Right ventricle myocardium superior (tissue), 1 donor: ENCODE measurements at regions not wholly inside any gene's neighbourhood (a gene's known extent, or its start where the extent isn't known, plus 50 kb on each side); places are given as distances from the start of the nearest gene placed in this dataset.
A peak's percentile ranks its signal among the peaks of the same experiment; 100 is the strongest.

Source experiments
- ATAC-seq: fragments of 200-7000 bp; cut with Tn5 transposase; one replicate; pipeline ENCODE4 v1.9.1; 2020; ENCODE audit warnings: mild to moderate bottlenecking; ENCODE audit not compliant: poor library complexity
- DNase-seq: peaks from one replicate; pipeline ENCODE4 v3.0.0-alpha.2; 2020
- intact Hi-C: fragments of 100-400 bp; cut with DNase I; formaldehyde crosslinking; loops from one replicate; pipeline ENCODE4 v1.11.2; 2022
- donor health status: DM: no; HTN: yes; CAD: no; lungs with severe emphysema.

- intact Hi-C loops = no loop called here
- DNase-seq (no peak), ATAC-seq (no peak)
These were observed 131.6 kb upstream of the E2F8 start for GRCh38 chr11:19372381-19372780.

GRCh38 chr11:19370100-19370861 lies 129.5 kb upstream of the E2F8 start:
- intact Hi-C loops = no loop called here
- peak; percentile 59 for DNase-seq
- peak; percentile 92 for ATAC-seq

- ATAC-seq (no peak), DNase-seq (no peak)
- intact Hi-C loops = no loop called here
These were observed 128.1 kb upstream of the E2F8 start for GRCh38 chr11:19368726-19369375.

- ATAC-seq (peak; percentile 10), DNase-seq (no peak)
These were observed 126.4 kb upstream of the E2F8 start for GRCh38 chr11:19366992-19367709.

GRCh38 chr11:19365743-19366410 lies 125.1 kb upstream of the E2F8 start:
- ATAC-seq (no peak), DNase-seq (peak; percentile 39)
- intact Hi-C loops = no loop called here

More at GRCh38 chr11:19366992-19367709, 126.4 kb upstream of the E2F8 start:
- intact Hi-C loops = no loop called here

- no peak for ATAC-seq
- DNase-seq = no peak
- intact Hi-C loops = no loop called here
These were observed 118.7 kb upstream of the E2F8 start for GRCh38 chr11:19359221-19360000.

GRCh38 chr11:19357943-19358342 lies 117.2 kb upstream of the E2F8 start:
- ATAC-seq = no peak
- no peak for DNase-seq
- intact Hi-C loops = no loop called here

GRCh38 chr11:19355601-19356000 lies 114.9 kb upstream of the E2F8 start:
- DNase-seq = peak; percentile 58
- intact Hi-C loops = no loop called here
- ATAC-seq = peak; percentile 95

GRCh38 chr11:19353287-19353850 lies 112.6 kb upstream of the E2F8 start:
- no peak for ATAC-seq
- intact Hi-C loops = no loop called here
- DNase-seq = no peak

GRCh38 chr11:19352771-19353160 lies 112.0 kb upstream of the E2F8 start:
- DNase-seq (no peak), ATAC-seq (no peak)
- intact Hi-C loops = no loop called here

- no peak for DNase-seq
- intact Hi-C loops = no loop called here
- no peak for ATAC-seq
These were observed 111.5 kb upstream of the E2F8 start for GRCh38 chr11:19352072-19352770.

GRCh38 chr11:19351426-19351825 lies 110.7 kb upstream of the E2F8 start:
- DNase-seq = no peak
- intact Hi-C loops = no loop called here
- no peak for ATAC-seq

GRCh38 chr11:19350160-19350559 lies 109.4 kb upstream of the E2F8 start:
- ATAC-seq = no peak
- intact Hi-C loops = no loop called here
- DNase-seq = no peak

GRCh38 chr11:19349340-19350025 lies 108.7 kb upstream of the E2F8 start:
- DNase-seq (no peak), ATAC-seq (no peak)
- intact Hi-C loops = no loop called here

GRCh38 chr11:19347911-19348310 lies 107.2 kb upstream of the E2F8 start:
- ATAC-seq (no peak), DNase-seq (no peak)
- intact Hi-C loops = no loop called here

GRCh38 chr11:19345848-19346681 lies 105.3 kb upstream of the E2F8 start:
- intact Hi-C loops = no loop called here
- ATAC-seq = peak; percentile 79

More at GRCh38 chr11:19345848-19346681, 105.3 kb upstream of the E2F8 start:
- peak; percentile 44 for DNase-seq
